HepG2 (cell line): ENCODE measurements at regions not wholly inside any gene's neighbourhood (a gene's known extent, or its start where the extent isn't known, plus 50 kb on each side); places are given as distances from the start of the nearest gene placed in this dataset.

Experiments used
- CEBPB ChIP-seq: IDR thresholded peaks from 2 replicates; pipeline ENCODE4 v1.6.1; 2011; ENCODE audit warnings: low read depth, low read length, improper control_type of control experiment, borderline replicate concordance
- CEBPG ChIP-seq: IDR thresholded peaks from 2 replicates; pipeline ENCODE4 v1.6.1; 2016
- FOXP1 ChIP-seq, 2 experiments: fragments of 450-650 bp in 1 of 2; IDR thresholded peaks; 2 replicates each; pipeline ENCODE4 v1.6.1; 2017 to 2018; ENCODE audit warnings: antibody characterized with exemption in 1 of 2
- GFI1 ChIP-seq: sonication (generic); formaldehyde crosslinking; IDR thresholded peaks from 2 replicates; pipeline ENCODE4 v1.5.0; 2020; ENCODE audit warnings: missing genetic modification reagents, mild to moderate bottlenecking, borderline replicate concordance
- MED8 ChIP-seq: sonication (generic); formaldehyde crosslinking; IDR thresholded peaks from 2 replicates; pipeline ENCODE4 v1.8.1; 2023; ENCODE audit warnings: mild to moderate bottlenecking, missing genetic modification reagents; ENCODE audit not compliant: insufficient replicate concordance
- NFATC3 ChIP-seq: sonication (generic); formaldehyde crosslinking; IDR thresholded peaks from 2 replicates; pipeline ENCODE4 v1.5.1; 2020; ENCODE audit warnings: mild to moderate bottlenecking, missing genetic modification reagents
- NR2F1 ChIP-seq, 2 experiments: fragments of 450-650 bp in 1 of 2; formaldehyde crosslinking in 1 of 2; IDR thresholded peaks; 2 replicates each; pipeline versions ENCODE4 v1.5.0 to v1.6.1; 2016 to 2020; ENCODE audit warnings: mild to moderate bottlenecking in 1 of 2, missing compliant biosample characterization in 1 of 2, missing genetic modification reagents in 1 of 2, moderate library complexity in 1 of 2
- RORA ChIP-seq: sonication (generic); formaldehyde crosslinking; IDR thresholded peaks from 2 replicates; pipeline ENCODE4 v1.5.0; 2020; ENCODE audit warnings: mild to moderate bottlenecking, missing genetic modification reagents, moderate library complexity
- SAFB2 ChIP-seq: sonication (generic); formaldehyde crosslinking; IDR thresholded peaks from 2 replicates; pipeline ENCODE4 v1.5.1; 2020; ENCODE audit warnings: missing genetic modification reagents, low read depth, mild to moderate bottlenecking, borderline replicate concordance
- STAT5B ChIP-seq: sonication (generic); formaldehyde crosslinking; IDR thresholded peaks from 2 replicates; pipeline ENCODE4 v1.4.0; 2020; ENCODE audit warnings: missing genetic modification reagents
- ZBTB38 ChIP-seq: sonication (generic); formaldehyde crosslinking; IDR thresholded peaks from 2 replicates; pipeline ENCODE4 v1.5.1; 2020; ENCODE audit warnings: mild to moderate bottlenecking, missing genetic modification reagents
- ZNF430 ChIP-seq: sonication (generic); formaldehyde crosslinking; IDR thresholded peaks from 2 replicates; pipeline ENCODE4 v1.9.0; 2021; ENCODE audit warnings: mild to moderate bottlenecking, missing genetic modification reagents
- ZNF44 ChIP-seq: sonication (generic); formaldehyde crosslinking; IDR thresholded peaks from 2 replicates; pipeline ENCODE4 v1.5.1; 2020; ENCODE audit warnings: mild to moderate bottlenecking, missing genetic modification reagents
- ZNF441 ChIP-seq: sonication (generic); formaldehyde crosslinking; IDR thresholded peaks from 2 replicates; pipeline ENCODE4 v1.7.0; 2021; ENCODE audit warnings: missing genetic modification reagents, borderline replicate concordance
- TF ChIP-seq, protein P1 (sequence below): sonication (generic); formaldehyde crosslinking; IDR thresholded peaks from 2 replicates; pipeline ENCODE4 v1.4.0; 2020; ENCODE audit warnings: missing genetic modification reagents
- TF ChIP-seq, protein P2 (sequence below): IDR thresholded peaks from 2 replicates; pipeline ENCODE4 v1.6.1; 2016; ENCODE audit warnings: low read depth, missing genetic modification reagents, missing compliant biosample characterization
- TF ChIP-seq, protein P3 (sequence below): IDR thresholded peaks from 2 replicates; pipeline ENCODE4 v1.6.1; 2016; ENCODE audit warnings: missing biosample characterization, missing genetic modification reagents, low read depth
- TF ChIP-seq, protein P4 (sequence below): sonication (generic); formaldehyde crosslinking; IDR thresholded peaks from 2 replicates; pipeline ENCODE4 v1.8.1; 2022; ENCODE audit warnings: mild to moderate bottlenecking, missing genetic modification reagents
- TF ChIP-seq, protein P5 (sequence below): sonication (generic); formaldehyde crosslinking; IDR thresholded peaks from 2 replicates; pipeline ENCODE4 v1.4.0; 2020; ENCODE audit warnings: missing genetic modification reagents

DNA sequence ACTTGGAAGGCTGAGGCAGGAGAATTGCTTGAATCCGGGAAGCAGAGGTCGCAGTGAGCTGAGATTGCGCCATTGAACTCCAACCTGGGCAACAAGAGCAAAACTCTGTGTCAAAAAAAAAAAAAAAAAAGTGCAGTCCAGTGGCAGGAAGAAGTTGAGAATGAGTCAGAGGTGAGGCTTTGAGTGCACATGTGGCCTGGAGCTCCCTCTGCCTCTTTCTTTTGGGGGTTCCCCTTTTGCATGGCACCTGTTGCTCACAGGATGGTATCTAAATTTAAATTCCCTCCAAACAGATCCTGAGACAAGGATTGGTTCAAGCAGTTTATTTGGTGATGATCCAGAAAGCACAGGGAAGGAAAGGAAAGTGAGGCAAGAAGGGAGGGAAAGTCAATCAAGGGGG lies 151.4 kb upstream of the STX18 start (continued):
- TF ChIP-seq NFATC3 (no peak), ZNF441 (CRISPR knock-in tag) (peak; percentile 86), CEBPG (peak; percentile 84), FOXP1 (IDR thresholded peaks at IDR 0.05) (no peak), FOXP1 (CRISPR knock-in tag; IDR thresholded peaks at IDR 0.05) (no peak), STAT5B (no peak), ZBTB38 (no peak), ZNF44 (CRISPR knock-in tag) (no peak), GFI1 (peak; percentile 58), RORA (CRISPR knock-in tag) (no peak), MED8 (no peak), ZNF430 (CRISPR knock-in tag) (no peak), SAFB2 (CRISPR knock-in tag) (no peak), NR2F1 (CRISPR knock-in tag; IDR thresholded peaks at IDR 0.05) (no peak), CEBPB (peak; percentile 79)
- TF ChIP-seq, protein P1, sequence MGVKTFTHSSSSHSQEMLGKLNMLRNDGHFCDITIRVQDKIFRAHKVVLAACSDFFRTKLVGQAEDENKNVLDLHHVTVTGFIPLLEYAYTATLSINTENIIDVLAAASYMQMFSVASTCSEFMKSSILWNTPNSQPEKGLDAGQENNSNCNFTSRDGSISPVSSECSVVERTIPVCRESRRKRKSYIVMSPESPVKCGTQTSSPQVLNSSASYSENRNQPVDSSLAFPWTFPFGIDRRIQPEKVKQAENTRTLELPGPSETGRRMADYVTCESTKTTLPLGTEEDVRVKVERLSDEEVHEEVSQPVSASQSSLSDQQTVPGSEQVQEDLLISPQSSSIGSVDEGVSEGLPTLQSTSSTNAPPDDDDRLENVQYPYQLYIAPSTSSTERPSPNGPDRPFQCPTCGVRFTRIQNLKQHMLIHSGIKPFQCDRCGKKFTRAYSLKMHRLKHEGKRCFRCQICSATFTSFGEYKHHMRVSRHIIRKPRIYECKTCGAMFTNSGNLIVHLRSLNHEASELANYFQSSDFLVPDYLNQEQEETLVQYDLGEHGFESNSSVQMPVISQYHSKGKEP (CRISPR knock-in tag), result no peak
- TF ChIP-seq, protein P2, sequence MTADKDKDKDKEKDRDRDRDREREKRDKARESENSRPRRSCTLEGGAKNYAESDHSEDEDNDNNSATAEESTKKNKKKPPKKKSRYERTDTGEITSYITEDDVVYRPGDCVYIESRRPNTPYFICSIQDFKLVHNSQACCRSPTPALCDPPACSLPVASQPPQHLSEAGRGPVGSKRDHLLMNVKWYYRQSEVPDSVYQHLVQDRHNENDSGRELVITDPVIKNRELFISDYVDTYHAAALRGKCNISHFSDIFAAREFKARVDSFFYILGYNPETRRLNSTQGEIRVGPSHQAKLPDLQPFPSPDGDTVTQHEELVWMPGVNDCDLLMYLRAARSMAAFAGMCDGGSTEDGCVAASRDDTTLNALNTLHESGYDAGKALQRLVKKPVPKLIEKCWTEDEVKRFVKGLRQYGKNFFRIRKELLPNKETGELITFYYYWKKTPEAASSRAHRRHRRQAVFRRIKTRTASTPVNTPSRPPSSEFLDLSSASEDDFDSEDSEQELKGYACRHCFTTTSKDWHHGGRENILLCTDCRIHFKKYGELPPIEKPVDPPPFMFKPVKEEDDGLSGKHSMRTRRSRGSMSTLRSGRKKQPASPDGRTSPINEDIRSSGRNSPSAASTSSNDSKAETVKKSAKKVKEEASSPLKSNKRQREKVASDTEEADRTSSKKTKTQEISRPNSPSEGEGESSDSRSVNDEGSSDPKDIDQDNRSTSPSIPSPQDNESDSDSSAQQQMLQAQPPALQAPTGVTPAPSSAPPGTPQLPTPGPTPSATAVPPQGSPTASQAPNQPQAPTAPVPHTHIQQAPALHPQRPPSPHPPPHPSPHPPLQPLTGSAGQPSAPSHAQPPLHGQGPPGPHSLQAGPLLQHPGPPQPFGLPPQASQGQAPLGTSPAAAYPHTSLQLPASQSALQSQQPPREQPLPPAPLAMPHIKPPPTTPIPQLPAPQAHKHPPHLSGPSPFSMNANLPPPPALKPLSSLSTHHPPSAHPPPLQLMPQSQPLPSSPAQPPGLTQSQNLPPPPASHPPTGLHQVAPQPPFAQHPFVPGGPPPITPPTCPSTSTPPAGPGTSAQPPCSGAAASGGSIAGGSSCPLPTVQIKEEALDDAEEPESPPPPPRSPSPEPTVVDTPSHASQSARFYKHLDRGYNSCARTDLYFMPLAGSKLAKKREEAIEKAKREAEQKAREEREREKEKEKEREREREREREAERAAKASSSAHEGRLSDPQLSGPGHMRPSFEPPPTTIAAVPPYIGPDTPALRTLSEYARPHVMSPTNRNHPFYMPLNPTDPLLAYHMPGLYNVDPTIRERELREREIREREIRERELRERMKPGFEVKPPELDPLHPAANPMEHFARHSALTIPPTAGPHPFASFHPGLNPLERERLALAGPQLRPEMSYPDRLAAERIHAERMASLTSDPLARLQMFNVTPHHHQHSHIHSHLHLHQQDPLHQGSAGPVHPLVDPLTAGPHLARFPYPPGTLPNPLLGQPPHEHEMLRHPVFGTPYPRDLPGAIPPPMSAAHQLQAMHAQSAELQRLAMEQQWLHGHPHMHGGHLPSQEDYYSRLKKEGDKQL (CRISPR knock-in tag), result no peak
- TF ChIP-seq, protein P3, sequence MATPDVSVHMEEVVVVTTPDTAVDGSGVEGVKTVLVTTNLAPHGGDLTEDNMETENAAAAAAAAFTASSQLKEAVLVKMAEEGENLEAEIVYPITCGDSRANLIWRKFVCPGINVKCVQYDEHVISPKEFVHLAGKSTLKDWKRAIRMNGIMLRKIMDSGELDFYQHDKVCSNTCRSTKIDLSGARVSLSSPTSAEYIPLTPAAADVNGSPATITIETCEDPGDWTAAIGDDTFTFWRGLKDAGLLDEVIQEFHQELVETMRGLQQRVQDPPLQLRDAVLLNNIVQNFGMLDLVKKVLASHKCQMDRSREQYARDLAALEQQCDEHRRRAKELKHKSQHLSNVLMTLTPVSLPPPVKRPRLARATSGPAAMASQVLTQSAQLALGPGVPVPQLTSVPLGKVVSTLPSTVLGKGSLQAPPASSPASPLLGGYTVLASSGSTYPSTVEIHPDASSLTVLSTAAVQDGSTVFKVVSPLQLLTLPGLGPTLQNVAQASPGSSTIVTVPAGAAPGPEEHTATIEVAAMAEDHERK (CRISPR knock-in tag), result no peak
- TF ChIP-seq, protein P4, sequence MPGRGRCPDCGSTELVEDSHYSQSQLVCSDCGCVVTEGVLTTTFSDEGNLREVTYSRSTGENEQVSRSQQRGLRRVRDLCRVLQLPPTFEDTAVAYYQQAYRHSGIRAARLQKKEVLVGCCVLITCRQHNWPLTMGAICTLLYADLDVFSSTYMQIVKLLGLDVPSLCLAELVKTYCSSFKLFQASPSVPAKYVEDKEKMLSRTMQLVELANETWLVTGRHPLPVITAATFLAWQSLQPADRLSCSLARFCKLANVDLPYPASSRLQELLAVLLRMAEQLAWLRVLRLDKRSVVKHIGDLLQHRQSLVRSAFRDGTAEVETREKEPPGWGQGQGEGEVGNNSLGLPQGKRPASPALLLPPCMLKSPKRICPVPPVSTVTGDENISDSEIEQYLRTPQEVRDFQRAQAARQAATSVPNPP (CRISPR knock-in tag), result no peak
- TF ChIP-seq, protein P5, sequence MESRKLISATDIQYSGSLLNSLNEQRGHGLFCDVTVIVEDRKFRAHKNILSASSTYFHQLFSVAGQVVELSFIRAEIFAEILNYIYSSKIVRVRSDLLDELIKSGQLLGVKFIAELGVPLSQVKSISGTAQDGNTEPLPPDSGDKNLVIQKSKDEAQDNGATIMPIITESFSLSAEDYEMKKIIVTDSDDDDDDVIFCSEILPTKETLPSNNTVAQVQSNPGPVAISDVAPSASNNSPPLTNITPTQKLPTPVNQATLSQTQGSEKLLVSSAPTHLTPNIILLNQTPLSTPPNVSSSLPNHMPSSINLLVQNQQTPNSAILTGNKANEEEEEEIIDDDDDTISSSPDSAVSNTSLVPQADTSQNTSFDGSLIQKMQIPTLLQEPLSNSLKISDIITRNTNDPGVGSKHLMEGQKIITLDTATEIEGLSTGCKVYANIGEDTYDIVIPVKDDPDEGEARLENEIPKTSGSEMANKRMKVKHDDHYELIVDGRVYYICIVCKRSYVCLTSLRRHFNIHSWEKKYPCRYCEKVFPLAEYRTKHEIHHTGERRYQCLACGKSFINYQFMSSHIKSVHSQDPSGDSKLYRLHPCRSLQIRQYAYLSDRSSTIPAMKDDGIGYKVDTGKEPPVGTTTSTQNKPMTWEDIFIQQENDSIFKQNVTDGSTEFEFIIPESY (CRISPR knock-in tag), result 0 out of 2 replicates have a peak, but pooled peaks have one; percentile 35
